ENCODE measurements at regions not wholly inside any gene's neighbourhood (a gene's known extent, or its start where the extent isn't known, plus 50 kb on each side); places are given as distances from the start of the nearest gene placed in this dataset.

DNA sequence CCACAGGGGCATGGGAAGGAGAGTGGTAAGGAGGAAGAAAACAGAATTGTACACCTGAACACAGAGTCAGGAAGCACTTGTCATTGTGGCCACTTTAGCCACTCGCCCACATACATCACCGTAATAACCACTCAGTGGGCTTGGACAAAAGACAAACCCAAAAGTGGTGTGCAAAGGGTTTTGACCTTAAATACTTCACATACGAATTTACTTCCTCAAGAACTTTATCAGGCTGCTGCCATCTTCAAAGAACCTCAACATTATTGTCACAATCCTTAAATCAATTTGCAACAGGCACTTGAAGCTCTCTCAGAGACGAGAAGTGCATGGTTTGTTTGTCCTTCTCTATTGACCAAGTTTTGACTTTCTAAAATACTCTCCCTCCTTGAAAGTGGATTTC lies 187.3 kb upstream of the EGLN3 start:
- TF ChIP-seq, protein P1, sequence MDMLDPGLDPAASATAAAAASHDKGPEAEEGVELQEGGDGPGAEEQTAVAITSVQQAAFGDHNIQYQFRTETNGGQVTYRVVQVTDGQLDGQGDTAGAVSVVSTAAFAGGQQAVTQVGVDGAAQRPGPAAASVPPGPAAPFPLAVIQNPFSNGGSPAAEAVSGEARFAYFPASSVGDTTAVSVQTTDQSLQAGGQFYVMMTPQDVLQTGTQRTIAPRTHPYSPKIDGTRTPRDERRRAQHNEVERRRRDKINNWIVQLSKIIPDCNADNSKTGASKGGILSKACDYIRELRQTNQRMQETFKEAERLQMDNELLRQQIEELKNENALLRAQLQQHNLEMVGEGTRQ (CRISPR knock-in tag; IDR thresholded peaks at IDR 0.05), result no peak
- TF ChIP-seq NFYB (CRISPR knock-in tag; conservative IDR thresholded peaks at IDR 0.05; ENCODE audit: low read depth) (no peak), JAZF1 (CRISPR knock-in tag; IDR thresholded peaks at IDR 0.05) (no peak), RELA (CRISPR knock-in tag; IDR thresholded peaks at IDR 0.05; ENCODE audit: borderline replicate concordance) (no peak), CREB1 (CRISPR knock-in tag; IDR thresholded peaks at IDR 0.05) (no peak), ETV6 (CRISPR knock-in tag; IDR thresholded peaks at IDR 0.05) (no peak)
- TF ChIP-seq, protein P2, sequence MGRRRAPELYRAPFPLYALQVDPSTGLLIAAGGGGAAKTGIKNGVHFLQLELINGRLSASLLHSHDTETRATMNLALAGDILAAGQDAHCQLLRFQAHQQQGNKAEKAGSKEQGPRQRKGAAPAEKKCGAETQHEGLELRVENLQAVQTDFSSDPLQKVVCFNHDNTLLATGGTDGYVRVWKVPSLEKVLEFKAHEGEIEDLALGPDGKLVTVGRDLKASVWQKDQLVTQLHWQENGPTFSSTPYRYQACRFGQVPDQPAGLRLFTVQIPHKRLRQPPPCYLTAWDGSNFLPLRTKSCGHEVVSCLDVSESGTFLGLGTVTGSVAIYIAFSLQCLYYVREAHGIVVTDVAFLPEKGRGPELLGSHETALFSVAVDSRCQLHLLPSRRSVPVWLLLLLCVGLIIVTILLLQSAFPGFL (CRISPR knock-in tag; IDR thresholded peaks at IDR 0.05; ENCODE audit: borderline replicate concordance), result no peak
- TF ChIP-seq, protein P3, sequence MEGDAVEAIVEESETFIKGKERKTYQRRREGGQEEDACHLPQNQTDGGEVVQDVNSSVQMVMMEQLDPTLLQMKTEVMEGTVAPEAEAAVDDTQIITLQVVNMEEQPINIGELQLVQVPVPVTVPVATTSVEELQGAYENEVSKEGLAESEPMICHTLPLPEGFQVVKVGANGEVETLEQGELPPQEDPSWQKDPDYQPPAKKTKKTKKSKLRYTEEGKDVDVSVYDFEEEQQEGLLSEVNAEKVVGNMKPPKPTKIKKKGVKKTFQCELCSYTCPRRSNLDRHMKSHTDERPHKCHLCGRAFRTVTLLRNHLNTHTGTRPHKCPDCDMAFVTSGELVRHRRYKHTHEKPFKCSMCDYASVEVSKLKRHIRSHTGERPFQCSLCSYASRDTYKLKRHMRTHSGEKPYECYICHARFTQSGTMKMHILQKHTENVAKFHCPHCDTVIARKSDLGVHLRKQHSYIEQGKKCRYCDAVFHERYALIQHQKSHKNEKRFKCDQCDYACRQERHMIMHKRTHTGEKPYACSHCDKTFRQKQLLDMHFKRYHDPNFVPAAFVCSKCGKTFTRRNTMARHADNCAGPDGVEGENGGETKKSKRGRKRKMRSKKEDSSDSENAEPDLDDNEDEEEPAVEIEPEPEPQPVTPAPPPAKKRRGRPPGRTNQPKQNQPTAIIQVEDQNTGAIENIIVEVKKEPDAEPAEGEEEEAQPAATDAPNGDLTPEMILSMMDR (IDR thresholded peaks at IDR 0.05), result no peak
- TF ChIP-seq, protein P4, sequence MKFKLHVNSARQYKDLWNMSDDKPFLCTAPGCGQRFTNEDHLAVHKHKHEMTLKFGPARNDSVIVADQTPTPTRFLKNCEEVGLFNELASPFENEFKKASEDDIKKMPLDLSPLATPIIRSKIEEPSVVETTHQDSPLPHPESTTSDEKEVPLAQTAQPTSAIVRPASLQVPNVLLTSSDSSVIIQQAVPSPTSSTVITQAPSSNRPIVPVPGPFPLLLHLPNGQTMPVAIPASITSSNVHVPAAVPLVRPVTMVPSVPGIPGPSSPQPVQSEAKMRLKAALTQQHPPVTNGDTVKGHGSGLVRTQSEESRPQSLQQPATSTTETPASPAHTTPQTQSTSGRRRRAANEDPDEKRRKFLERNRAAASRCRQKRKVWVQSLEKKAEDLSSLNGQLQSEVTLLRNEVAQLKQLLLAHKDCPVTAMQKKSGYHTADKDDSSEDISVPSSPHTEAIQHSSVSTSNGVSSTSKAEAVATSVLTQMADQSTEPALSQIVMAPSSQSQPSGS (CRISPR knock-in tag; IDR thresholded peaks at IDR 0.05; ENCODE audit: borderline replicate concordance, low read depth), result no peak
- TF ChIP-seq, protein P5, sequence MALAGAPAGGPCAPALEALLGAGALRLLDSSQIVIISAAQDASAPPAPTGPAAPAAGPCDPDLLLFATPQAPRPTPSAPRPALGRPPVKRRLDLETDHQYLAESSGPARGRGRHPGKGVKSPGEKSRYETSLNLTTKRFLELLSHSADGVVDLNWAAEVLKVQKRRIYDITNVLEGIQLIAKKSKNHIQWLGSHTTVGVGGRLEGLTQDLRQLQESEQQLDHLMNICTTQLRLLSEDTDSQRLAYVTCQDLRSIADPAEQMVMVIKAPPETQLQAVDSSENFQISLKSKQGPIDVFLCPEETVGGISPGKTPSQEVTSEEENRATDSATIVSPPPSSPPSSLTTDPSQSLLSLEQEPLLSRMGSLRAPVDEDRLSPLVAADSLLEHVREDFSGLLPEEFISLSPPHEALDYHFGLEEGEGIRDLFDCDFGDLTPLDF (CRISPR knock-in tag; IDR thresholded peaks at IDR 0.05), result no peak
- TF ChIP-seq, protein P6, sequence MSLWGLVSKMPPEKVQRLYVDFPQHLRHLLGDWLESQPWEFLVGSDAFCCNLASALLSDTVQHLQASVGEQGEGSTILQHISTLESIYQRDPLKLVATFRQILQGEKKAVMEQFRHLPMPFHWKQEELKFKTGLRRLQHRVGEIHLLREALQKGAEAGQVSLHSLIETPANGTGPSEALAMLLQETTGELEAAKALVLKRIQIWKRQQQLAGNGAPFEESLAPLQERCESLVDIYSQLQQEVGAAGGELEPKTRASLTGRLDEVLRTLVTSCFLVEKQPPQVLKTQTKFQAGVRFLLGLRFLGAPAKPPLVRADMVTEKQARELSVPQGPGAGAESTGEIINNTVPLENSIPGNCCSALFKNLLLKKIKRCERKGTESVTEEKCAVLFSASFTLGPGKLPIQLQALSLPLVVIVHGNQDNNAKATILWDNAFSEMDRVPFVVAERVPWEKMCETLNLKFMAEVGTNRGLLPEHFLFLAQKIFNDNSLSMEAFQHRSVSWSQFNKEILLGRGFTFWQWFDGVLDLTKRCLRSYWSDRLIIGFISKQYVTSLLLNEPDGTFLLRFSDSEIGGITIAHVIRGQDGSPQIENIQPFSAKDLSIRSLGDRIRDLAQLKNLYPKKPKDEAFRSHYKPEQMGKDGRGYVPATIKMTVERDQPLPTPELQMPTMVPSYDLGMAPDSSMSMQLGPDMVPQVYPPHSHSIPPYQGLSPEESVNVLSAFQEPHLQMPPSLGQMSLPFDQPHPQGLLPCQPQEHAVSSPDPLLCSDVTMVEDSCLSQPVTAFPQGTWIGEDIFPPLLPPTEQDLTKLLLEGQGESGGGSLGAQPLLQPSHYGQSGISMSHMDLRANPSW (CRISPR knock-in tag; conservative IDR thresholded peaks at IDR 0.05; ENCODE audit: low read depth), result no peak
